Prostate gland (tissue), 2 donors: ENCODE measurements at regions not wholly inside any gene's neighbourhood (a gene's known extent, or its start where the extent isn't known, plus 50 kb on each side); places are given as distances from the start of the nearest gene placed in this dataset.

Experiments used
- POLR2AphosphoS5 ChIP-seq: sonication (generic); formaldehyde crosslinking; IDR thresholded peaks from one replicate; pipeline ENCODE4 v1.6.1; 2017; ENCODE audit warnings: antibody characterized with exemption
- TF ChIP-seq, protein P1 (sequence below), 4 experiments: fragments of 200-600 bp in 2 of 4; fragments of 450-650 bp in 2 of 4; sonication (generic) in 2 of 4; IDR thresholded peaks; 1 replicate in 3 of 4; 2 replicates in 1 of 4; pipeline ENCODE4 v1.5.1; 2016 to 2019; ENCODE audit warnings: antibody characterized with exemption in 4 of 4, mild to moderate bottlenecking in 2 of 4, moderate library complexity in 2 of 4

DNA sequence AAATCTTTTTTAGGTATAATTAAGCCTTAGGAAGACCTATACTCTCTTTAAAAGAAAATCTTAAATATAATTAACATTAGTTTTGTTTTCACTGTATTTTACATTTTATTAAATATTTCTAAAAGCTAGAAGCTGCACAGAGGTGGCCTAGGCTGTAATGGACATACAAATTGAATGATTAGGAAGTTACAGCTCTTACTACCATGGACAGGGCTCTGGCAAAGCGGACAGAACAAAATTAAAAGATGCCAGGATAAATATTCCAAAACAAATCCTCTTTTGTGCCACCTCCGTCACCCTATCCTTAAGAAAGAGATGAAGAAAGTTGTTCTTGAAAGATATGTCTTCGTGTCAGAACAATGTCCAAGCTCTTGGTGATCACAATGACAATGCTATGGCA, 376.5 kb downstream of the ETNK1 start:
- TF ChIP-seq, protein P1, sequence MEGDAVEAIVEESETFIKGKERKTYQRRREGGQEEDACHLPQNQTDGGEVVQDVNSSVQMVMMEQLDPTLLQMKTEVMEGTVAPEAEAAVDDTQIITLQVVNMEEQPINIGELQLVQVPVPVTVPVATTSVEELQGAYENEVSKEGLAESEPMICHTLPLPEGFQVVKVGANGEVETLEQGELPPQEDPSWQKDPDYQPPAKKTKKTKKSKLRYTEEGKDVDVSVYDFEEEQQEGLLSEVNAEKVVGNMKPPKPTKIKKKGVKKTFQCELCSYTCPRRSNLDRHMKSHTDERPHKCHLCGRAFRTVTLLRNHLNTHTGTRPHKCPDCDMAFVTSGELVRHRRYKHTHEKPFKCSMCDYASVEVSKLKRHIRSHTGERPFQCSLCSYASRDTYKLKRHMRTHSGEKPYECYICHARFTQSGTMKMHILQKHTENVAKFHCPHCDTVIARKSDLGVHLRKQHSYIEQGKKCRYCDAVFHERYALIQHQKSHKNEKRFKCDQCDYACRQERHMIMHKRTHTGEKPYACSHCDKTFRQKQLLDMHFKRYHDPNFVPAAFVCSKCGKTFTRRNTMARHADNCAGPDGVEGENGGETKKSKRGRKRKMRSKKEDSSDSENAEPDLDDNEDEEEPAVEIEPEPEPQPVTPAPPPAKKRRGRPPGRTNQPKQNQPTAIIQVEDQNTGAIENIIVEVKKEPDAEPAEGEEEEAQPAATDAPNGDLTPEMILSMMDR (IDR thresholded peaks at IDR 0.05), result no peak
- no peak for TF ChIP-seq POLR2AphosphoS5
